ENCODE measurements at regions not wholly inside any gene's neighbourhood (a gene's known extent, or its start where the extent isn't known, plus 50 kb on each side); places are given as distances from the start of the nearest gene placed in this dataset.

GRCh38 chr7:34584526-34584925 is 73.5 kb upstream of the NPSR1 start:
- no peaks in the 10 kb centered on the region for H4K20me1 ChIP-seq (ENCODE audit: insufficient read depth, low read length, poor library complexity, severe bottlenecking)
- no peaks in the 10 kb centered on the region for H3K9me3 ChIP-seq (ENCODE audit: insufficient read depth, low read depth, low read length)
- no peaks in the 10 kb centered on the region for H3K36me3 ChIP-seq (ENCODE audit: insufficient read depth, low read length)
- no peak overlapping the region for H3K9ac ChIP-seq (ENCODE audit: low read depth, low read length, poor library complexity, severe bottlenecking)
- no peak overlapping the region for H3K4me2 ChIP-seq (ENCODE audit: low read depth, low read length, poor library complexity, severe bottlenecking)
- no peaks in the 10 kb centered on the region for H3K79me2 ChIP-seq (ENCODE audit: insufficient read depth, low read length)
- no peak for TF ChIP-seq EZH2phosphoT487 (IDR thresholded peaks at IDR 0.05; ENCODE audit: borderline replicate concordance)
- H3K9me2 ChIP-seq (replicated peaks; ENCODE audit: low read depth, low read length), result no peaks in the 10 kb centered on the region
- no peak overlapping the region for H2AFZ ChIP-seq (ENCODE audit: low read length)
- H3K27me3 ChIP-seq (ENCODE audit: insufficient read depth, low read length, poor library complexity, severe bottlenecking), result no peaks in the 10 kb centered on the region
- no peak overlapping the region for H3K4me3 ChIP-seq (ENCODE audit: low read length, poor library complexity, severe bottlenecking)
- H3K4me1 ChIP-seq (ENCODE audit: insufficient read depth, low read length, poor library complexity, severe bottlenecking), result no peaks in the 10 kb centered on the region
- no peaks in the 10 kb centered on the region for H3F3A ChIP-seq (ENCODE audit: low read depth)

GRCh38 chr7:34596887-34597286 is 61.1 kb upstream of the NPSR1 start:
- Histone ChIP-seq H3F3A (ENCODE audit: low read depth) (no peaks in the 10 kb centered on the region), H3K36me3 (ENCODE audit: insufficient read depth, low read length) (no peaks in the 10 kb centered on the region), H3K27me3 (ENCODE audit: insufficient read depth, low read length, poor library complexity, severe bottlenecking) (no peaks in the 10 kb centered on the region), H3K4me2 (ENCODE audit: low read depth, low read length, poor library complexity, severe bottlenecking) (no peak overlapping the region), H3K79me2 (ENCODE audit: insufficient read depth, low read length) (no peaks in the 10 kb centered on the region), H3K9me3 (ENCODE audit: insufficient read depth, low read depth, low read length) (no peaks in the 10 kb centered on the region), H4K20me1 (ENCODE audit: insufficient read depth, low read length, poor library complexity, severe bottlenecking) (no peaks in the 10 kb centered on the region), H3K9me2 (replicated peaks; ENCODE audit: low read depth, low read length) (no peaks in the 10 kb centered on the region), H3K9ac (ENCODE audit: low read depth, low read length, poor library complexity, severe bottlenecking) (no peak overlapping the region), H3K4me3 (ENCODE audit: low read length, poor library complexity, severe bottlenecking) (no peak overlapping the region), H3K4me1 (ENCODE audit: insufficient read depth, low read length, poor library complexity, severe bottlenecking) (no peaks in the 10 kb centered on the region), H2AFZ (ENCODE audit: low read length) (no peak overlapping the region)
- TF ChIP-seq EZH2phosphoT487 (IDR thresholded peaks at IDR 0.05; ENCODE audit: borderline replicate concordance) (no peak), CTCF (conservative IDR thresholded peaks at IDR 0.05; ENCODE audit: low read length) (peak; percentile 70)

- H3K27me3 ChIP-seq (ENCODE audit: insufficient read depth, low read length, poor library complexity, severe bottlenecking), result no peaks in the 10 kb centered on the region
- no peak overlapping the region for H3K4me3 ChIP-seq (ENCODE audit: low read length, poor library complexity, severe bottlenecking)
- no peaks in the 10 kb centered on the region for H3K79me2 ChIP-seq (ENCODE audit: insufficient read depth, low read length)
- TF ChIP-seq CTCF (conservative IDR thresholded peaks at IDR 0.05; ENCODE audit: low read length) (no peak), EZH2phosphoT487 (IDR thresholded peaks at IDR 0.05; ENCODE audit: borderline replicate concordance) (no peak)
- no peaks in the 10 kb centered on the region for H3F3A ChIP-seq (ENCODE audit: low read depth)
- no peaks in the 10 kb centered on the region for H4K20me1 ChIP-seq (ENCODE audit: insufficient read depth, low read length, poor library complexity, severe bottlenecking)
- H2AFZ ChIP-seq (ENCODE audit: low read length), result no peak overlapping the region
- H3K9me3 ChIP-seq (ENCODE audit: insufficient read depth, low read depth, low read length), result no peaks in the 10 kb centered on the region
- H3K4me2 ChIP-seq (ENCODE audit: low read depth, low read length, poor library complexity, severe bottlenecking), result no peak overlapping the region
- no peaks in the 10 kb centered on the region for H3K9me2 ChIP-seq (replicated peaks; ENCODE audit: low read depth, low read length)
- H3K36me3 ChIP-seq (ENCODE audit: insufficient read depth, low read length), result no peaks in the 10 kb centered on the region
- no peak overlapping the region for H3K9ac ChIP-seq (ENCODE audit: low read depth, low read length, poor library complexity, severe bottlenecking)
- no peaks in the 10 kb centered on the region for H3K4me1 ChIP-seq (ENCODE audit: insufficient read depth, low read length, poor library complexity, severe bottlenecking)
These were observed 54.1 kb upstream of the NPSR1 start for GRCh38 chr7:34603711-34604444.

Data from Loucy (cell line).